ENCODE measurements at regions not wholly inside any gene's neighbourhood (a gene's known extent, or its start where the extent isn't known, plus 50 kb on each side); places are given as distances from the start of the nearest gene placed in this dataset.

- TF ChIP-seq RARB (CRISPR knock-in tag; IDR thresholded peaks at IDR 0.05) (no peak), NR3C1 (IDR thresholded peaks at IDR 0.05) (no peak), CEBPB (IDR thresholded peaks at IDR 0.05) (no peak), RAD21 (conservative IDR thresholded peaks at IDR 0.05 in 1 of 2, IDR thresholded peaks at IDR 0.05 in 1 of 2) (no peak), MAX (IDR thresholded peaks at IDR 0.05) (no peak)
- TF ChIP-seq, protein P1, sequence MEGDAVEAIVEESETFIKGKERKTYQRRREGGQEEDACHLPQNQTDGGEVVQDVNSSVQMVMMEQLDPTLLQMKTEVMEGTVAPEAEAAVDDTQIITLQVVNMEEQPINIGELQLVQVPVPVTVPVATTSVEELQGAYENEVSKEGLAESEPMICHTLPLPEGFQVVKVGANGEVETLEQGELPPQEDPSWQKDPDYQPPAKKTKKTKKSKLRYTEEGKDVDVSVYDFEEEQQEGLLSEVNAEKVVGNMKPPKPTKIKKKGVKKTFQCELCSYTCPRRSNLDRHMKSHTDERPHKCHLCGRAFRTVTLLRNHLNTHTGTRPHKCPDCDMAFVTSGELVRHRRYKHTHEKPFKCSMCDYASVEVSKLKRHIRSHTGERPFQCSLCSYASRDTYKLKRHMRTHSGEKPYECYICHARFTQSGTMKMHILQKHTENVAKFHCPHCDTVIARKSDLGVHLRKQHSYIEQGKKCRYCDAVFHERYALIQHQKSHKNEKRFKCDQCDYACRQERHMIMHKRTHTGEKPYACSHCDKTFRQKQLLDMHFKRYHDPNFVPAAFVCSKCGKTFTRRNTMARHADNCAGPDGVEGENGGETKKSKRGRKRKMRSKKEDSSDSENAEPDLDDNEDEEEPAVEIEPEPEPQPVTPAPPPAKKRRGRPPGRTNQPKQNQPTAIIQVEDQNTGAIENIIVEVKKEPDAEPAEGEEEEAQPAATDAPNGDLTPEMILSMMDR (IDR thresholded peaks at IDR 0.05) = no peak
- TF ChIP-seq, protein P2, sequence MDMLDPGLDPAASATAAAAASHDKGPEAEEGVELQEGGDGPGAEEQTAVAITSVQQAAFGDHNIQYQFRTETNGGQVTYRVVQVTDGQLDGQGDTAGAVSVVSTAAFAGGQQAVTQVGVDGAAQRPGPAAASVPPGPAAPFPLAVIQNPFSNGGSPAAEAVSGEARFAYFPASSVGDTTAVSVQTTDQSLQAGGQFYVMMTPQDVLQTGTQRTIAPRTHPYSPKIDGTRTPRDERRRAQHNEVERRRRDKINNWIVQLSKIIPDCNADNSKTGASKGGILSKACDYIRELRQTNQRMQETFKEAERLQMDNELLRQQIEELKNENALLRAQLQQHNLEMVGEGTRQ (IDR thresholded peaks at IDR 0.05) = no peak
Observed at GRCh38 chr10:8993864-8994263, 939.4 kb downstream of the GATA3 start.
